Neural cell (in vitro differentiated cells): ENCODE measurements at regions not wholly inside any gene's neighbourhood (a gene's known extent, or its start where the extent isn't known, plus 50 kb on each side); places are given as distances from the start of the nearest gene placed in this dataset.

Source experiments
- H2AFZ ChIP-seq: fragments of 200-600, 300-800 bp; sonication (generic), shearing (Covaris generic); 2 replicates; pipeline ENCODE4 v1.6.0; 2014; ENCODE audit warnings: low read depth, mild to moderate bottlenecking, antibody characterized with exemption, low read length, moderate library complexity
- H3F3A ChIP-seq: fragments of 200-600 bp; shearing (Covaris generic); 2 replicates; pipeline ENCODE4 v1.6.1; 2016; ENCODE audit warnings: mild to moderate bottlenecking, moderate library complexity, mixed read lengths, antibody characterized with exemption, low read length; ENCODE audit not compliant: insufficient read depth, poor library complexity, severe bottlenecking
- H3K27ac ChIP-seq: fragments of 200-600, 300-800 bp; sonication (generic), shearing (Covaris generic); 2 replicates; pipeline ENCODE4 v1.5.1; 2014; ENCODE audit warnings: mild to moderate bottlenecking, low read length, moderate library complexity
- H3K27me3 ChIP-seq: fragments of 300-800, 200-600 bp; sonication (generic), shearing (Covaris generic); 2 replicates; pipeline ENCODE4 v1.6.0; 2014; ENCODE audit warnings: mild to moderate bottlenecking, low read depth, low read length, moderate library complexity; ENCODE audit not compliant: insufficient read depth
- H3K36me3 ChIP-seq: fragments of 300-800, 200-600 bp; sonication (generic), shearing (Covaris generic); 2 replicates; pipeline ENCODE4 v1.5.1; 2014; ENCODE audit warnings: mild to moderate bottlenecking, antibody characterized with exemption, low read length, moderate library complexity; ENCODE audit not compliant: insufficient read depth
- H3K4me2 ChIP-seq: fragments of 300-800, 200-600 bp; sonication (generic), shearing (Covaris generic); 2 replicates; pipeline ENCODE4 v1.6.0; 2014; ENCODE audit warnings: mild to moderate bottlenecking, low read length
- H3K4me3 ChIP-seq: fragments of 300-800, 200-600 bp; sonication (generic), shearing (Covaris generic); 2 replicates; pipeline ENCODE4 v1.5.1; 2014; ENCODE audit warnings: mild to moderate bottlenecking, low read length, moderate library complexity
- H3K79me2 ChIP-seq: fragments of 200-600 bp; shearing (Covaris generic); replicated peaks from 2 replicates; pipeline ENCODE4 v1.6.0; 2014; ENCODE audit warnings: mild to moderate bottlenecking, low read length, moderate library complexity; ENCODE audit not compliant: insufficient read depth
- H3K9ac ChIP-seq: fragments of 300-800, 200-600 bp; sonication (generic), shearing (Covaris generic); 2 replicates; pipeline ENCODE4 v1.6.1; 2016; ENCODE audit warnings: mild to moderate bottlenecking, low read length, mixed read lengths
- H3K9me2 ChIP-seq: fragments of 200-600 bp; shearing (Covaris generic); 2 replicates; pipeline ENCODE4 v1.6.1; 2016; ENCODE audit warnings: mild to moderate bottlenecking, low read length, mixed read lengths; ENCODE audit not compliant: insufficient read depth
- H3K9me3 ChIP-seq: fragments of 200-600, 300-800 bp; sonication (generic), shearing (Covaris generic); 2 replicates; pipeline ENCODE4 v1.6.1; 2016; ENCODE audit warnings: mild to moderate bottlenecking, mixed run types, low read length, moderate library complexity, mixed read lengths
- H4K20me1 ChIP-seq: fragments of 200-600 bp; shearing (Covaris generic); 2 replicates; pipeline ENCODE4 v1.6.1; 2016; ENCODE audit warnings: mild to moderate bottlenecking, mixed run types; ENCODE audit not compliant: insufficient read depth
- CTCF ChIP-seq: fragments of 450-650 bp; IDR thresholded peaks from 2 replicates; pipeline ENCODE4 v1.5.1; 2014; ENCODE audit warnings: antibody characterized with exemption, mild to moderate bottlenecking, moderate library complexity; ENCODE audit not compliant: poor library complexity, severe bottlenecking
- EP300 ChIP-seq: fragments of 450-650 bp; conservative IDR thresholded peaks from 2 replicates; pipeline ENCODE4 v1.6.1; 2014; ENCODE audit warnings: antibody characterized with exemption, mild to moderate bottlenecking, moderate library complexity; ENCODE audit not compliant: poor library complexity, severe bottlenecking
- EZH2 ChIP-seq: fragments of 200-600, 300-800 bp; shearing (Covaris generic), sonication (generic); IDR thresholded peaks from 2 replicates; pipeline ENCODE4 v1.6.1; 2014; ENCODE audit warnings: antibody characterized with exemption, low read length, borderline replicate concordance, mild to moderate bottlenecking; ENCODE audit not compliant: insufficient read depth, poor library complexity, severe bottlenecking
- MXI1 ChIP-seq: fragments of 450-650 bp; conservative IDR thresholded peaks from 2 replicates; pipeline ENCODE4 v1.6.1; 2014; ENCODE audit warnings: antibody characterized with exemption, mild to moderate bottlenecking; ENCODE audit not compliant: poor library complexity, severe bottlenecking
- POLR2AphosphoS5 ChIP-seq: IDR thresholded peaks from 2 replicates; pipeline ENCODE4 v1.6.1; 2012
- RAD21 ChIP-seq: fragments of 450-650 bp; conservative IDR thresholded peaks from 2 replicates; pipeline ENCODE4 v1.6.1; 2014; ENCODE audit warnings: antibody characterized with exemption, mild to moderate bottlenecking, moderate library complexity
- REST ChIP-seq: IDR thresholded peaks from 2 replicates; pipeline ENCODE4 v1.6.1; 2012; ENCODE audit warnings: borderline replicate concordance
- SMC3 ChIP-seq: fragments of 450-650 bp; conservative IDR thresholded peaks from 2 replicates; pipeline ENCODE4 v1.6.1; 2014; ENCODE audit warnings: antibody characterized with exemption, mild to moderate bottlenecking, moderate library complexity; ENCODE audit not compliant: poor library complexity
- TAF1 ChIP-seq: IDR thresholded peaks from 2 replicates; pipeline ENCODE4 v1.6.1; 2012; ENCODE audit warnings: low read depth

GRCh38 chr12:30144777-30145683, 361.3 kb upstream of the TMTC1 start:
- H3K4me3 ChIP-seq, result no peak overlapping the region
- TF ChIP-seq RAD21 (no peak), POLR2AphosphoS5 (peak; percentile 24), EP300 (peak; percentile 67), SMC3 (no peak), MXI1 (no peak), EZH2 (no peak), TAF1 (no peak)
- no peak overlapping the region for H2AFZ ChIP-seq
- no peaks in the 10 kb centered on the region for H3K9me2 ChIP-seq
- no peaks in the 10 kb centered on the region for H3K9me3 ChIP-seq
- no peak overlapping the region for H3K4me2 ChIP-seq
- no peaks in the 10 kb centered on the region for H3K79me2 ChIP-seq
- no peaks in the 10 kb centered on the region for H4K20me1 ChIP-seq
- no peaks in the 10 kb centered on the region for H3K36me3 ChIP-seq
- peak overlapping the region; percentile 60 for H3K27ac ChIP-seq
- no peaks in the 10 kb centered on the region for H3K27me3 ChIP-seq
- H3F3A ChIP-seq, result no peaks in the 10 kb centered on the region
- H3K9ac ChIP-seq, result no peak overlapping the region

GRCh38 chr12:30142301-30142700, 358.6 kb upstream of the TMTC1 start:
- Histone ChIP-seq H3K27ac (no peak overlapping the region), H3F3A (no peaks in the 10 kb centered on the region), H3K9me3 (no peaks in the 10 kb centered on the region), H3K79me2 (no peaks in the 10 kb centered on the region), H3K27me3 (no peaks in the 10 kb centered on the region), H4K20me1 (no peaks in the 10 kb centered on the region), H3K4me2 (no peak overlapping the region), H3K36me3 (no peaks in the 10 kb centered on the region), H3K9me2 (no peaks in the 10 kb centered on the region), H3K9ac (no peak overlapping the region), H3K4me3 (no peak overlapping the region), H2AFZ (no peak overlapping the region)
- no peak for TF ChIP-seq EZH2
- no peak for TF ChIP-seq REST
- no peak for TF ChIP-seq MXI1
- no peak for TF ChIP-seq CTCF
- TF ChIP-seq POLR2AphosphoS5, result no peak
- no peak for TF ChIP-seq TAF1
- no peak for TF ChIP-seq RAD21
- no peak for TF ChIP-seq EP300
- no peak for TF ChIP-seq SMC3
